NCI-H1048 (cell line): ENCODE measurements at regions not wholly inside any gene's neighbourhood (a gene's known extent, or its start where the extent isn't known, plus 50 kb on each side); places are given as distances from the start of the nearest gene placed in this dataset.

Experiments used
- DNase-seq: peaks from one replicate; lab custom pipeline; 2025; lab: John Stamatoyannopoulos, UW

- DNase-seq, result no peak
Observed at GRCh38 chr16:85256190-85256739, 144.0 kb upstream of the CIBAR2 start.

GRCh38 chr16:85257483-85257882 lies 145.2 kb upstream of the CIBAR2 start:
- no peak for DNase-seq

GRCh38 chr16:85258166-85258565 lies 145.9 kb upstream of the CIBAR2 start:
- DNase-seq, result no peak

GRCh38 chr16:85258629-85259028 lies 146.4 kb upstream of the CIBAR2 start:
- no peak for DNase-seq

- DNase-seq, result no peak
Observed at GRCh38 chr16:85259115-85259831, 147.0 kb upstream of the CIBAR2 start.

- DNase-seq, result no peak
Observed at GRCh38 chr16:85259832-85260167, 147.5 kb upstream of the CIBAR2 start.

GRCh38 chr16:85261204-85261603 lies 148.9 kb upstream of the CIBAR2 start:
- DNase-seq, result no peak

- no peak for DNase-seq
Observed at GRCh38 chr16:85261657-85262557, 149.6 kb upstream of the CIBAR2 start.

- DNase-seq, result no peak
Observed at GRCh38 chr16:85262558-85263238, 150.4 kb upstream of the CIBAR2 start.

- DNase-seq, result no peak
Observed at GRCh38 chr16:85263239-85263585, 150.9 kb upstream of the CIBAR2 start.

- no peak for DNase-seq
Observed at GRCh38 chr16:85264752-85265151, 152.5 kb upstream of the CIBAR2 start.

- no peak for DNase-seq
Observed at GRCh38 chr16:85265161-85265784, 153.0 kb upstream of the CIBAR2 start.

GRCh38 chr16:85265810-85266209 lies 153.5 kb upstream of the CIBAR2 start:
- DNase-seq, result no peak

- DNase-seq, result no peak
Observed at GRCh38 chr16:85266857-85267256, 154.6 kb upstream of the CIBAR2 start.

- DNase-seq, result no peak
Observed at GRCh38 chr16:85267414-85267945, 155.2 kb upstream of the CIBAR2 start.

- no peak for DNase-seq
Observed at GRCh38 chr16:85269165-85269564, 156.9 kb upstream of the CIBAR2 start.

- no peak for DNase-seq
Observed at GRCh38 chr16:85270374-85270773, 158.1 kb upstream of the CIBAR2 start.

- no peak for DNase-seq
Observed at GRCh38 chr16:85271198-85271597, 158.9 kb upstream of the CIBAR2 start.

GRCh38 chr16:85273293-85273692 lies 161.0 kb upstream of the CIBAR2 start:
- DNase-seq, result no peak

GRCh38 chr16:85274501-85274900 lies 162.2 kb upstream of the CIBAR2 start:
- no peak for DNase-seq

GRCh38 chr16:85274924-85275323 lies 162.7 kb upstream of the CIBAR2 start:
- no peak for DNase-seq
